WTC11 (cell line): ENCODE measurements at regions not wholly inside any gene's neighbourhood (a gene's known extent, or its start where the extent isn't known, plus 50 kb on each side); places are given as distances from the start of the nearest gene placed in this dataset.

Source experiments
- ATAC-seq: fragments of 200-7000 bp; cut with Tn5 transposase; 2 replicates; pipeline ENCODE4 v1.10.0; 2021; ENCODE audit warnings: mild to moderate bottlenecking, moderate library complexity
- CTCF ChIA-PET: fragments of 300-600 bp; sonication (Branson Sonifier 250); formaldehyde crosslinking; loops from one replicate; lab custom pipeline; 2021; ENCODE audit warnings: antibody characterized with exemption; lab: Charles Lee
- POLR2A ChIA-PET: fragments of 350-600 bp; sonication (Branson Sonifier 250); formaldehyde crosslinking; loops from one replicate; lab custom pipeline; 2021; ENCODE audit warnings: antibody characterized with exemption; lab: Charles Lee
- DNase-seq: peaks from one replicate; pipeline ENCODE4 v3.0.0; 2021; ENCODE audit warnings: low spot score
- H3K27ac Mint-ChIP-seq: 2 replicates; pipeline ENCODE4 v1.8.0; 2021; ENCODE audit warnings: mixed read lengths
- H3K27me3 Mint-ChIP-seq: 2 replicates; pipeline ENCODE4 v1.8.0; 2021; ENCODE audit warnings: low read depth, mild to moderate bottlenecking, moderate library complexity, mixed read lengths
- H3K36me3 Mint-ChIP-seq: 2 replicates; pipeline ENCODE4 v1.8.0; 2021; ENCODE audit warnings: mixed read lengths
- H3K4me1 Mint-ChIP-seq: 2 replicates; pipeline ENCODE4 v1.8.0; 2022; ENCODE audit warnings: mixed read lengths
- H3K4me3 Mint-ChIP-seq: 2 replicates; pipeline ENCODE4 v1.8.0; 2021; ENCODE audit warnings: mild to moderate bottlenecking, moderate library complexity, mixed read lengths
- H3K9me3 Mint-ChIP-seq: 2 replicates; pipeline ENCODE4 v1.8.0; 2021; ENCODE audit warnings: mixed read lengths
- AFF4 ChIP-seq: sonication (generic); formaldehyde crosslinking; IDR thresholded peaks from 2 replicates; pipeline ENCODE4 v1.8.1; 2023; ENCODE audit warnings: mild to moderate bottlenecking, missing genetic modification reagents, borderline replicate concordance
- ELF4 ChIP-seq: sonication (generic); formaldehyde crosslinking; IDR thresholded peaks from 2 replicates; pipeline ENCODE4 v1.8.1; 2022; ENCODE audit warnings: low read depth, mild to moderate bottlenecking, moderate library complexity, missing genetic modification reagents
- ETV6 ChIP-seq: sonication (generic); formaldehyde crosslinking; IDR thresholded peaks from 2 replicates; pipeline ENCODE4 v1.8.1; 2022; ENCODE audit warnings: mild to moderate bottlenecking, missing genetic modification reagents
- FOXK1 ChIP-seq: sonication (generic); formaldehyde crosslinking; IDR thresholded peaks from 2 replicates; pipeline ENCODE4 v1.8.0; 2022; ENCODE audit warnings: mild to moderate bottlenecking, moderate library complexity, missing genetic modification reagents
- FOXP4 ChIP-seq: sonication (generic); formaldehyde crosslinking; IDR thresholded peaks from 2 replicates; pipeline ENCODE4 v1.8.0; 2022; ENCODE audit warnings: mild to moderate bottlenecking, missing genetic modification reagents
- GABPB1 ChIP-seq: sonication (generic); formaldehyde crosslinking; IDR thresholded peaks from 2 replicates; pipeline ENCODE4 v1.8.1; 2023; ENCODE audit warnings: mild to moderate bottlenecking, missing genetic modification reagents
- HMGXB4 ChIP-seq: sonication (generic); formaldehyde crosslinking; IDR thresholded peaks from 2 replicates; pipeline ENCODE4 v1.8.1; 2023; ENCODE audit warnings: mild to moderate bottlenecking, moderate library complexity, missing genetic modification reagents
- IRF1 ChIP-seq: sonication (generic); formaldehyde crosslinking; IDR thresholded peaks from 2 replicates; pipeline ENCODE4 v1.8.0; 2023; ENCODE audit warnings: missing genetic modification reagents
- MLX ChIP-seq: sonication (generic); formaldehyde crosslinking; IDR thresholded peaks from 2 replicates; pipeline ENCODE4 v1.8.1; 2023; ENCODE audit warnings: mild to moderate bottlenecking, missing genetic modification reagents, moderate library complexity
- NR3C1 ChIP-seq: sonication (generic); formaldehyde crosslinking; conservative IDR thresholded peaks from 2 replicates; pipeline ENCODE4 v1.8.1; 2023; ENCODE audit warnings: low read depth, mild to moderate bottlenecking, missing genetic modification reagents
- SP1 ChIP-seq: sonication (generic); formaldehyde crosslinking; conservative IDR thresholded peaks from 2 replicates; pipeline ENCODE4 v1.8.1; 2022; ENCODE audit warnings: missing genetic modification reagents
- STAT6 ChIP-seq: sonication (generic); formaldehyde crosslinking; conservative IDR thresholded peaks from 2 replicates; pipeline ENCODE4 v1.8.1; 2023; ENCODE audit warnings: mild to moderate bottlenecking, low read depth, missing genetic modification reagents, moderate library complexity
- TCF7 ChIP-seq: sonication (generic); formaldehyde crosslinking; IDR thresholded peaks from 2 replicates; pipeline ENCODE4 v1.8.0; 2022; ENCODE audit warnings: mild to moderate bottlenecking, low read depth, missing genetic modification reagents, moderate library complexity
- TP53 ChIP-seq: sonication (generic); formaldehyde crosslinking; IDR thresholded peaks from 2 replicates; pipeline ENCODE4 v1.8.1; 2023; ENCODE audit warnings: mild to moderate bottlenecking, missing genetic modification reagents
- ZNF232 ChIP-seq: sonication (generic); formaldehyde crosslinking; IDR thresholded peaks from 2 replicates; pipeline ENCODE4 v1.8.0; 2022; ENCODE audit warnings: mild to moderate bottlenecking, missing genetic modification reagents
- ZNF416 ChIP-seq: fragments of 250-450 bp; sonication (Bioruptor Pico); IDR thresholded peaks from 2 replicates; pipeline ENCODE4 v1.9.0; 2021; ENCODE audit warnings: mild to moderate bottlenecking, inconsistent platforms
- ZNF423 ChIP-seq: fragments of 250-450 bp; sonication (Bioruptor Pico); IDR thresholded peaks from 2 replicates; pipeline ENCODE4 v2.1.2; 2022; ENCODE audit warnings: mild to moderate bottlenecking, moderate library complexity
- TF ChIP-seq, protein P1 (sequence below): sonication (generic); formaldehyde crosslinking; IDR thresholded peaks from 2 replicates; pipeline ENCODE4 v1.8.1; 2022; ENCODE audit warnings: mild to moderate bottlenecking, moderate library complexity, missing genetic modification reagents
- TF ChIP-seq, protein P2 (sequence below): fragments of 250-450 bp; sonication (Bioruptor Pico); conservative IDR thresholded peaks from 2 replicates; pipeline ENCODE4 v1.9.0; 2021; ENCODE audit warnings: mild to moderate bottlenecking

GRCh38 chr13:83085186-83085900 is 796.9 kb downstream of the SLITRK1 start (continued):
- no peak for TF ChIP-seq STAT6 (CRISPR knock-in tag)
- TF ChIP-seq, protein P1, sequence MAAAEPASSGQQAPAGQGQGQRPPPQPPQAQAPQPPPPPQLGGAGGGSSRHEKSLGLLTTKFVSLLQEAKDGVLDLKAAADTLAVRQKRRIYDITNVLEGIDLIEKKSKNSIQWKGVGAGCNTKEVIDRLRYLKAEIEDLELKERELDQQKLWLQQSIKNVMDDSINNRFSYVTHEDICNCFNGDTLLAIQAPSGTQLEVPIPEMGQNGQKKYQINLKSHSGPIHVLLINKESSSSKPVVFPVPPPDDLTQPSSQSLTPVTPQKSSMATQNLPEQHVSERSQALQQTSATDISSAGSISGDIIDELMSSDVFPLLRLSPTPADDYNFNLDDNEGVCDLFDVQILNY (CRISPR knock-in tag): no peak

DNA sequence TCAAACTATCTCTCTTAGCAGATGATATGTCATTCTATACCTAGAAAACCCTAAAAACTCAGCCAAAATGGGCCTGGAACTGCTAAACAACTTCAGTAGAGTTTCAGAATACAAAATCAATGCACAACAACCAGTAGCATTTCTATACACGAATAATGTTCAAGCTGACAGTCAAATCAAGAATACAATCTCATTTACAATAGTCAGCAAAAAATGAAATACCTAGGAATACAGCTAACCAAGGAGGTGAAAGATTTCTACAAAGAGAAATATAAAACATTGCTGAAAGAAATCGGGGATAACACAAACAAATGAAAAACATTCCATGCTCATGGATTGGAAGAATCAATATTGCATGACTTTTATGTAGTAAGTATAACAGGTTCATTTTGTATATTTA is 804.8 kb downstream of the SLITRK1 start:
- Mint-ChIP-seq H3K9me3 (peaks cover 25% of the 10 kb centered on the region), H3K36me3 (peaks cover 6% of the 10 kb centered on the region; the same call in 1 of the 2 replicates), H3K27ac (no peak overlapping the region), H3K27me3 (no peaks in the 10 kb centered on the region), H3K4me3 (no peak overlapping the region), H3K4me1 (peaks cover under 1% of the 10 kb centered on the region; the same call in 1 of the 2 replicates)
- ATAC-seq (no peak), DNase-seq (no peak)
- ChIA-PET CTCF (no interaction called here), POLR2A (no interaction called here)
- TF ChIP-seq GABPB1: no peak
- TF ChIP-seq TP53 (CRISPR knock-in tag): no peak
- TF ChIP-seq TCF7 (CRISPR knock-in tag): no peak
- no peak for TF ChIP-seq AFF4 (CRISPR knock-in tag)
- no peak for TF ChIP-seq HMGXB4 (CRISPR knock-in tag)
- TF ChIP-seq SP1 (CRISPR knock-in tag): no peak
- no peak for TF ChIP-seq IRF1 (CRISPR knock-in tag)
- no peak for TF ChIP-seq ZNF232
- TF ChIP-seq NR3C1 (CRISPR knock-in tag): no peak
- TF ChIP-seq ELF4 (CRISPR knock-in tag): no peak
- no peak for TF ChIP-seq ZNF416 (CRISPR knock-in tag)
- TF ChIP-seq ETV6: no peak
- TF ChIP-seq ZNF423 (CRISPR knock-in tag): no peak
- TF ChIP-seq MLX (CRISPR knock-in tag): no peak
- TF ChIP-seq FOXK1 (CRISPR knock-in tag): no peak
- no peak for TF ChIP-seq FOXP4 (CRISPR knock-in tag)
- TF ChIP-seq, protein P2, sequence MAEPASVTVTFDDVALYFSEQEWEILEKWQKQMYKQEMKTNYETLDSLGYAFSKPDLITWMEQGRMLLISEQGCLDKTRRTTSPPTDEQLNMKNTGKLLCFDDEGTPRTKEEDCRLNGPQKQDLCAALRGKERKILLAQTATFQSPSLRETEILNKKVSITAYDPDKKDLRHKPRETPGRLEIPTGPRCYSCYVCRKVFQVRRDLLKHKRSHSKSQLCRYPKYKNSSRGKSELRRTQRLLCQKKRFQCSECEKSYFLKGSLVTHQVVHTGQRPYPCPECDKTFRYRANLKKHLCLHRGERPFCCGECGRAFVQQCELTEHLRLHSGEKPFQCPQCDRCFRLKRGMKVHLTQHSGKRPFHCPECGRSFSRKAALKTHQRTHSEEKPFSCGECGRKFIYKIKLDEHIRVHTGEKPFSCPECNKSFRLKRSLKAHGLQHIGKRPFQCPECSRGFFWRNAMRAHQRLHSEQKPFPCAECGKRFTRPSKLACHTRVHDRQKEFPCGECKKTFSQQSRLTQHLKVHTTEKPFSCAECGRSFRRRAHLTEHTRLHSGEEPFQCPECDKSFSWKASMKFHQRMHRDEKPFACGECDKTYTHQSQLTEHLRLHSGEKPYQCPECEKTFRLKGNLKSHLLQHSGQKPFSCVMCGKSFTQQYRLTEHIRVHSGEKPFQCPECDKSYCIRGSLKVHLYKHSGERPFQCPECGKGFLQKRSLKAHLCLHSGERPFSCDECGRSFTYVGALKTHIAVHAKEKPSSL: no peak
